ENCODE measurements at regions not wholly inside any gene's neighbourhood (a gene's known extent, or its start where the extent isn't known, plus 50 kb on each side); places are given as distances from the start of the nearest gene placed in this dataset.

- H3K36me3 ChIP-seq (ENCODE audit: control insufficient read depth, insufficient read depth, low read length) = no peaks in the 10 kb centered on the region
- no TSS peak for BruUV-seq (replicated peaks)
- intact Hi-C loops (cut with micrococcal nuclease; ENCODE audit: unreplicated experiment) (no loop called here), in situ Hi-C loops (cut with HindIII; ENCODE audit: low pct_unique_long_range_greater_than_20kb, low sequenced_read_pairs) (no loop called here)
- 0 out of 2 replicates have a peak, but pooled peaks cover 2% of the 10 kb centered on the region for H3K9me3 ChIP-seq (ENCODE audit: control insufficient read depth, insufficient read depth, low read depth, low read length)
- ChIA-PET POLR2A (no interaction called here), CTCF (no interaction called here)
- H3K4me3 ChIP-seq (ENCODE audit: low read depth in 2 of 2, low read length in 2 of 2) = no peak overlapping the region
- TF ChIP-seq TCF7L2 (IDR thresholded peaks at IDR 0.05; ENCODE audit: low read depth, low read length) (no peak), CTCF (IDR thresholded peaks at IDR 0.05) (no peak), SIN3A (IDR thresholded peaks at IDR 0.05; ENCODE audit: borderline replicate concordance, insufficient read depth, low read depth, low read length) (no peak), REST (IDR thresholded peaks at IDR 0.05; ENCODE audit: insufficient read depth in 1 of 2, low read depth in 2 of 2, low read length in 1 of 2) (no peak), POLR2AphosphoS5 (IDR thresholded peaks at IDR 0.05; ENCODE audit: low read depth, low read length) (no peak)
- no peaks in the 10 kb centered on the region for H3K4me1 ChIP-seq (ENCODE audit: control insufficient read depth, insufficient read depth, low read length)
- H3K27me3 ChIP-seq (ENCODE audit: control insufficient read depth, insufficient read depth, low read length) = no peaks in the 10 kb centered on the region
- ATAC-seq (no peak), DNase-seq (ENCODE audit: low read depth, low spot score) (no peak)
- no peak overlapping the region for H3K27ac ChIP-seq (ENCODE audit: low read length)
Observed at GRCh38 chr3:105162448-105162847, 204.3 kb upstream of the ALCAM start.

GRCh38 chr3:105166893-105167292, 199.8 kb upstream of the ALCAM start:
- intact Hi-C loops (cut with micrococcal nuclease; ENCODE audit: unreplicated experiment) = no loop called here
- ChIA-PET CTCF (no interaction called here), POLR2A (no interaction called here)
- in situ Hi-C loops (cut with HindIII; ENCODE audit: low pct_unique_long_range_greater_than_20kb, low sequenced_read_pairs) = no loop called here
- Histone ChIP-seq H3K36me3 (ENCODE audit: control insufficient read depth, insufficient read depth, low read length) (no peaks in the 10 kb centered on the region), H3K27me3 (ENCODE audit: control insufficient read depth, insufficient read depth, low read length) (no peaks in the 10 kb centered on the region), H3K27ac (ENCODE audit: low read length) (no peak overlapping the region), H3K4me3 (ENCODE audit: low read depth in 2 of 2, low read length in 2 of 2) (no peak overlapping the region), H3K9me3 (ENCODE audit: control insufficient read depth, insufficient read depth, low read depth, low read length) (0 out of 2 replicates have a peak, but pooled peaks cover 2% of the 10 kb centered on the region), H3K4me1 (ENCODE audit: control insufficient read depth, insufficient read depth, low read length) (no peaks in the 10 kb centered on the region)
- no TSS peak for BruUV-seq (replicated peaks)
- ATAC-seq (no peak), DNase-seq (ENCODE audit: low read depth, low spot score) (no peak)
- TF ChIP-seq REST (IDR thresholded peaks at IDR 0.05; ENCODE audit: insufficient read depth in 1 of 2, low read depth in 2 of 2, low read length in 1 of 2) (no peak), TCF7L2 (IDR thresholded peaks at IDR 0.05; ENCODE audit: low read depth, low read length) (no peak), CTCF (IDR thresholded peaks at IDR 0.05) (no peak)
